ENCODE measurements at regions not wholly inside any gene's neighbourhood (a gene's known extent, or its start where the extent isn't known, plus 50 kb on each side); places are given as distances from the start of the nearest gene placed in this dataset.

GRCh38 chr5:4313138-4313537 is 717.5 kb downstream of the IRX1 start:
- no peak for DNase-seq (ENCODE audit: low read depth in 2 of 2)

DNA sequence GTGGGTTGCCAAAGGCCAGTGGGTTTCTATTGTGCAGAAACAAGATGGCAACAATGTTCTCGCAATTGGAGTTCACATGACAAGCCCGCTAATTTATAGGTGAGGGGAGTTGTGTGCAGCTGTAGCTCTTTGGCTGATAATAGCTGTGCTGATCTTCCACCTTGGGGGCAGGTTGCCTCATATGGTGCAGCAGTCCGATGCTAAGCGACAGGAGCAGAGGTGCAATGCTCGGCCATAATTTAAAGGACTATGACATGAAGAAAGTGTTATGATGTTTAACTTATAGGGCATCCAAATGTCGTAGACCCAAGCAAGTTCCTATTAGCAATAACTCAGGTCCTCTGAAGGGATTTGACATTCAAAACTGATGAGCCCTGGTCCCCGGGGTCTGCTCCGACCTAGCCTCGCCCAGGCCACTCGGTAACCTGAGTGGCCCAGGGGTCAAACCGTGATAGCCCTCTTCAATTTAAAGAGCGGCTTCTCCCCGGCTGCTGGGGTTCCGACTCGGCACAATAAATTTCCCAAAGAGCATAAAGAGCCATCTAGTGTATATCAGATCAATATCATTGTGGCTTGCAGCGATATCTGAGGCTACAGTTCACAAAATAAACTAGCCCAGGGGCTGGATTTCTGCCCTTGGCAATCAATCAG is 724.0 kb downstream of the IRX1 start:
- no peak for DNase-seq (ENCODE audit: low read depth in 2 of 2)

DNA sequence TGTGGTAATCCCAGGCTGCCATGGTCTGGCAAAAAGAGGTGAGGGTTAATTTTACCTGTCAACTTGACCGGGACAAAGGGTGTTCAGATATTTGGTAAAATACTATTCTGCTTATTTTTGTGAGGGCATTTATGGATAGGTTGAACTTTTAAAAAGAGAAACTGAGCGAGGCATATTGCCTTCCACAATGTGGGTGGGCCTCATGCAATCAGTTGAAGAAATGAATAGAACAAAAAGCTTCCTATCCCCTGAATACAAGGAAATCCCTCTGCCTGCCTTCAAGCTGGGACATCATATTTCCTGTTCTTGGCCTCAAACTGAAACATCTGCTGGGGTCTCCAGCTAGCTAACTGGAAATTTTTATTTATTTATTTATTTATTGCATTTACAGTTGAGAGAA is 734.7 kb downstream of the IRX1 start:
- no peak for DNase-seq (ENCODE audit: low read depth in 2 of 2)

DNA sequence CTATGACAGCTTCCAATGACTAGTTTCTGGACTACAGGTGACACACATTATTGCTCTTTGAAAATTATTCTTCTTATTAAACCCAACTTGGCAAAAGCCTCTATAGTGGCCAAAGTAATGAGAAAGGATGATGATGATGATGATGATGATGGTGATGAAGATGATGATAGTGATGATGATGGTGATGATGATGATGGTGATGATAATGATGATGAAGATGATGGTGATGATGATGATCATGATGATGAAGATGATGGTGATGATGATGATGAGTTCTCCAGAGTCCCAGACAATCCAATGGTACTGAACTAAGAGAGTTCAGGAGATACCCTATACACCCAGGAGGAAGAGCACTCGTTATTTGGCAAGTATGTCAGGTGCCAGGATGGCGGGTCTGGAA is 739.4 kb downstream of the IRX1 start:
- no peak for DNase-seq (ENCODE audit: low read depth in 2 of 2)

- no peak for DNase-seq (ENCODE audit: low read depth in 2 of 2)
Observed at GRCh38 chr5:4337519-4337918, 741.9 kb downstream of the IRX1 start.

DNA sequence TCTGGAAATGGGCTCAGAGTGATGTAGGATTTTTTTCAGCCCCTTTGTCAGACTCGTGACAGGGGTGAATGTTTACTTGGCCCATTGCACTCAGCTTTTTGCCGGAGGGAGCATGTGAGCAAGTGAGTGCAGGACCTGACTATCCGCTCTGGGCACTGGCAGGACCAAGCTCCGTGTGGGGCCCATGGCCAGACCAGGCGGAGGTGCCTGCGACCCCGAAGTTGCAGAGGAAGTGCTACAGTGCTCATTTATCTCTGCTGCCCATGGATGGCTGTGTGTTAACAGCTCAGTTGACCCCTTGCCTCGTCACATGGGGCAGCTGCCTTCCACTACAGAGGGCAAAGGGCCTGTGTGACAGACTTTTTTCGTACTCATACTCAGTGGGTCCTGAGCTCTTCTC is 744.3 kb downstream of the IRX1 start:
- DNase-seq (ENCODE audit: low read depth in 2 of 2), result no peak

- DNase-seq (ENCODE audit: low read depth in 2 of 2), result no peak
Observed at GRCh38 chr5:4345850-4346249, 750.2 kb downstream of the IRX1 start.

DNA sequence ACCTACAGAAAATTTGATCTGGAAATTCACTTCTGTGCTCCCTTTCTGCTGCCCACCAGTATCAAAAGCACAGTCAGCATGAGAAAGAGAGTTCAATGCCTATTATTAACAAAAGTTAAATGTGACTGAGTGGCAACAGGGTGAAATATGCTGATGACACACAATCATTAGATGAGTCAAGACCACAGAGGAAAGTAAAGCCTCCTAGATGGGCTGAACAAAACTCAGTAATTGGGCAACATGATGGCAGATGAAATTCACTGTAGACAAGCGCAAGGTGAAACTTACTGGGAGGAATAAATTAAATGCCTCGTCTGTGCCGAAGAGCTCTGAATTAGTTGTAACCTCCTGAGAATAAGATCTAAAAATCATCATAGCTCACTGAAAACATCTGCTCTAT is 752.8 kb downstream of the IRX1 start:
- DNase-seq (ENCODE audit: low read depth in 2 of 2), result no peak

- DNase-seq (ENCODE audit: low read depth in 2 of 2), result no peak
Observed at GRCh38 chr5:4348919-4349318, 753.3 kb downstream of the IRX1 start.

- no peak for DNase-seq (ENCODE audit: low read depth in 2 of 2)
Observed at GRCh38 chr5:4356201-4356600, 760.6 kb downstream of the IRX1 start.

DNA sequence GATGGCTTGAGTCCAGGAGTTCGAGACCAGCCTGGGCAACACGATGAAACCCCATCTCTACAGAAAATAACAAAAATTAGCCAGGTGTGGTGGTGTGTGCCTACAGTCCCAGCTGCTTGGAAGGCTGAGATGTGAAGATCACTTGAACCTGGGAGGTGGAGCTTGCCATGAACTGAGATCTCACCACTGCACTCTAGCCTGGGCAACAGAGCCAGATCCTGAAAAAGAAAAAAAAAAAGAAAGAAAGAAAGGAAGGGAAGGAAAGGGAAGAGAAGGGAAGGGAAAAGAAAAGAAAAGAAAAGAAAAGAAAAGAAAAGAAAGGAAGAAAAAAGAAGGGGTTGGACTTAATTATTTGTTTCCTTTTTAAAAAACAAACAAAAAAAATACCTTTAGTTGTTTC is 764.2 kb downstream of the IRX1 start:
- DNase-seq (ENCODE audit: low read depth in 2 of 2), result no peak

GRCh38 chr5:4361753-4362152 is 766.1 kb downstream of the IRX1 start:
- no peak for DNase-seq (ENCODE audit: low read depth in 2 of 2)

GRCh38 chr5:4362411-4362810 is 766.8 kb downstream of the IRX1 start:
- DNase-seq (ENCODE audit: low read depth in 2 of 2), result no peak

- DNase-seq (ENCODE audit: low read depth in 2 of 2), result no peak
Observed at GRCh38 chr5:4363045-4363444, 767.4 kb downstream of the IRX1 start.

- DNase-seq (ENCODE audit: low read depth in 2 of 2), result no peak
Observed at GRCh38 chr5:4366628-4367027, 771.0 kb downstream of the IRX1 start.

- no peak for DNase-seq (ENCODE audit: low read depth in 2 of 2)
Observed at GRCh38 chr5:4370218-4370617, 769.9 kb upstream of the ADAMTS16 start.

DNA sequence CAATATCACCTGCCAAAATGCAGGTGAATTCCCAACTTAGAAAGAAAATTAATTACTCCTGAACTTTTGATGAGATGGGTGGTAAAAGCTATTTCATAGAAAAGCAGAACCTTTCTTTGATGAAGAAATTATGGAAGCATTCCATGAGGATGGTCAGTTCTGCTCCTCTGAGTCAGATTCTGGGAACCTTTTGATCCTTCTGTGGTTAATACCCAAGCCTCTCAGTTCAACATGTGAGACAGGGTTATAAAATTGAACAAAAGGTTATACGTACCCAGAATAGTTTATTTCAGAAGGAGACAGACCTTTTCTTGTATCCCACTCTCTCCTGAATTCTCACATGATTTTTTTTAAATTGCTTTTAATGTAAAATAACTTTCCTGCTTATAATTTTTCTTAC is 767.6 kb upstream of the ADAMTS16 start:
- no peak for DNase-seq (ENCODE audit: low read depth in 2 of 2)

DNA sequence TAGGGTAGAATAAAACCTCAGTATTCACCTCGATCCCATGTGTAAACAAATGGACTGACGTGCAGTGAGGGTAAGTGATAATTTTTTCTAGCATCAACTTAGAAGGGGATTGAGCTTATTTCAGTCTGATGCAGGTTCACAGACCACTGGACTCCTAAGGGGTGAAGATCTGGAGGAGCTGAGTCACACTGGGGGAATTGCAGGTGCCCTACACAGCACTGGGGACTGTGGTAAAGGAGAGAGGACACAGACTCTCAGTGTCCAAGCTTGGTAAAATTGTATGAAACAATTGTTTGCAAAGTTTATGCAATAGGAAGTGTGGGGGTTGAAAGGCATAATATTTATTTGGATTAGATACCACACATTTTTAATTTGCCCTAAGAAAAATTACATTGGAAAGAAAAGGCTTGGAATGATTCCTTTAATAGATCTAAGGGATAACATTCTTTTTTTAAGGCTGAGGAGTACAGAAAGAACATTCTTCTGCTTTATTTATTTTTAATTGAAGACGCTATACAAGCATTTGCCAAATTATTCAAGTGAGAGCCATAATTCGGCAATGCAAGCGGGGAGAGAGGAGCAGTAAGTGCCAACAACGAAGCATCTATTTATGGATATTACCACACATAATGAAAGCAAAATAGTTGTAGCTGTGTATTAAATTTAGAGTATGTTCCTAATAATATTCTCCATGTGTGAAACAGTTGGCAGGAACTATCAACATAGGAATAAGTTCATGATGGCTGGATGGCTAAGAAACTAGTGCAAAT is 766.9 kb upstream of the ADAMTS16 start:
- DNase-seq (ENCODE audit: low read depth in 2 of 2), result no peak

GRCh38 chr5:4374866-4375265 is 765.3 kb upstream of the ADAMTS16 start:
- no peak for DNase-seq (ENCODE audit: low read depth in 2 of 2)

GRCh38 chr5:4375640-4376039 is 764.5 kb upstream of the ADAMTS16 start:
- no peak for DNase-seq (ENCODE audit: low read depth in 2 of 2)

GRCh38 chr5:4383102-4383501 is 757.0 kb upstream of the ADAMTS16 start:
- DNase-seq (ENCODE audit: low read depth in 2 of 2), result no peak

GRCh38 chr5:4383518-4384198 is 756.5 kb upstream of the ADAMTS16 start:
- DNase-seq (ENCODE audit: low read depth in 2 of 2), result no peak

GRCh38 chr5:4384649-4385048 is 755.5 kb upstream of the ADAMTS16 start:
- no peak for DNase-seq (ENCODE audit: low read depth in 2 of 2)

Measured in stimulated activated CD4-positive, alpha-beta T cell treated with anti-CD3 and anti-CD28 coated beads, Interleukin-15, amount 100 ng/mL, for 48 hours (primary cell).